Trophoblast cell (in vitro differentiated cells and primary cell): ENCODE measurements at regions not wholly inside any gene's neighbourhood (a gene's known extent, or its start where the extent isn't known, plus 50 kb on each side); places are given as distances from the start of the nearest gene placed in this dataset.
A peak's percentile ranks its signal among the peaks of the same experiment; 100 is the strongest.

ENCODE experiments used
- DNase-seq, 2 donors: peaks; one replicate each; pipeline ENCODE4 v3.0.0-alpha.2; 2016
- H2AFZ ChIP-seq: 2 replicates; pipeline ENCODE4 v1.6.1; 2013; ENCODE audit warnings: low read length, moderate library complexity, mild to moderate bottlenecking; ENCODE audit not compliant: insufficient read depth, poor library complexity
- H2AK5ac ChIP-seq: 2 replicates; pipeline ENCODE4 v1.6.1; 2013; ENCODE audit warnings: mild to moderate bottlenecking, low read length
- H2BK120ac ChIP-seq: 2 replicates; pipeline ENCODE4 v1.6.1; 2013; ENCODE audit warnings: low read length, mild to moderate bottlenecking, moderate library complexity; ENCODE audit not compliant: insufficient read depth, poor library complexity
- H2BK12ac ChIP-seq: 2 replicates; pipeline ENCODE4 v1.6.1; 2013; ENCODE audit warnings: mild to moderate bottlenecking, low read length, moderate library complexity
- H2BK5ac ChIP-seq: 2 replicates; pipeline ENCODE4 v1.6.1; 2013; ENCODE audit warnings: low read length, low read depth, moderate library complexity, mild to moderate bottlenecking; ENCODE audit not compliant: poor library complexity
- H3K14ac ChIP-seq: 2 replicates; pipeline ENCODE4 v1.6.1; 2013; ENCODE audit warnings: mild to moderate bottlenecking, low read length
- H3K18ac ChIP-seq: 2 replicates; pipeline ENCODE4 v1.6.1; 2013; ENCODE audit warnings: mild to moderate bottlenecking, low read length
- H3K23ac ChIP-seq: 2 replicates; pipeline ENCODE4 v1.6.1; 2013; ENCODE audit warnings: low read length
- H3K27ac ChIP-seq: 2 replicates; pipeline ENCODE4 v1.5.1; 2013; ENCODE audit warnings: low read depth, mild to moderate bottlenecking, inconsistent platforms, low read length, moderate library complexity
- H3K27me3 ChIP-seq: 2 replicates; pipeline ENCODE4 v1.6.1; 2013; ENCODE audit warnings: inconsistent platforms, mild to moderate bottlenecking, low read length, moderate library complexity; ENCODE audit not compliant: insufficient read depth
- H3K36me3 ChIP-seq, 2 experiments: 1 replicate in 1 of 2; 2 replicates in 1 of 2; pipeline ENCODE4 v1.6.1; 2013; ENCODE audit warnings: low read length in 2 of 2, mild to moderate bottlenecking in 2 of 2, moderate library complexity in 1 of 2; ENCODE audit not compliant: insufficient read depth in 2 of 2, control insufficient read depth in 1 of 2
- H3K4ac ChIP-seq: 2 replicates; pipeline ENCODE4 v1.6.1; 2013; ENCODE audit warnings: low read depth, mild to moderate bottlenecking, low read length, moderate library complexity
- H3K4me1 ChIP-seq, 2 experiments: 1 replicate in 1 of 2; 2 replicates in 1 of 2; pipeline ENCODE4 v1.6.1; 2013; ENCODE audit warnings: low read length in 2 of 2, mild to moderate bottlenecking in 2 of 2, moderate library complexity in 1 of 2; ENCODE audit not compliant: insufficient read depth in 2 of 2, control insufficient read depth in 1 of 2
- H3K4me2 ChIP-seq: 2 replicates; pipeline ENCODE4 v1.6.1; 2013; ENCODE audit warnings: inconsistent platforms, mild to moderate bottlenecking, low read length, moderate library complexity
- H3K4me3 ChIP-seq: 2 replicates; pipeline ENCODE4 v1.5.1; 2013; ENCODE audit warnings: mild to moderate bottlenecking, low read depth, low read length, inconsistent platforms
- H3K79me1 ChIP-seq: one replicate; pipeline ENCODE4 v1.6.1; 2013; ENCODE audit warnings: low read length
- H3K79me2 ChIP-seq: 2 replicates; pipeline ENCODE4 v1.6.1; 2013; ENCODE audit warnings: low read length, mild to moderate bottlenecking; ENCODE audit not compliant: control insufficient read depth, insufficient read depth, poor library complexity
- H3K9ac ChIP-seq: 2 replicates; pipeline ENCODE4 v1.6.1; 2013; ENCODE audit warnings: mild to moderate bottlenecking, low read length
- H3K9me3 ChIP-seq: 2 replicates; pipeline ENCODE4 v1.6.1; 2013; ENCODE audit warnings: low read depth, mild to moderate bottlenecking, control low read depth, inconsistent platforms, low read length; ENCODE audit not compliant: insufficient read depth
- H4K12ac ChIP-seq: 2 replicates; pipeline ENCODE4 v1.6.1; 2013; ENCODE audit warnings: low read depth, mild to moderate bottlenecking, low read length, moderate library complexity
- H4K8ac ChIP-seq: 2 replicates; pipeline ENCODE4 v1.6.1; 2013; ENCODE audit warnings: low read depth, mild to moderate bottlenecking, low read length, moderate library complexity
- H4K91ac ChIP-seq: one replicate; pipeline ENCODE4 v1.6.1; 2013; ENCODE audit warnings: low read depth, mild to moderate bottlenecking, low read length, moderate library complexity
- WGBS: extraction: QIAGEN DNeasy Blood & Tissue Kit; methylation state at CpG from one replicate; pipeline ENCODE4 v1.1.7; 2013; ENCODE audit warnings: missing lambda C conversion rate; ENCODE audit not compliant: insufficient read length, insufficient coverage; ENCODE audit errors: extremely low coverage; 5-methylcytosine and 5-hydroxymethylcytosine counted together

- Histone ChIP-seq H4K8ac (peak overlapping the region; percentile 2), H3K79me1 (peaks cover 2% of the 10 kb centered on the region), H3K4me1 (peaks cover 3 to 4% of the 10 kb centered on the region in 2 experiments), H3K23ac (no peak overlapping the region), H2BK12ac (no peak overlapping the region), H3K36me3 (no peaks in the 10 kb centered on the region), H3K18ac (no peak overlapping the region), H3K27ac (no peak overlapping the region), H3K4me3 (no peak overlapping the region), H2AFZ (no peak overlapping the region), H4K12ac (no peak overlapping the region), H3K4me2 (no peak overlapping the region), H2BK120ac (no peak overlapping the region), H3K9me3 (no peaks in the 10 kb centered on the region), H4K91ac (no peak overlapping the region), H3K9ac (no peak overlapping the region), H3K14ac (no peak overlapping the region), H3K27me3 (no peaks in the 10 kb centered on the region), H2BK5ac (no peak overlapping the region), H3K4ac (no peak overlapping the region), H2AK5ac (no peak overlapping the region), H3K79me2 (no peaks in the 10 kb centered on the region)
- no CpG with 5 or more reads among the region's 4 CpGs for WGBS
- no peak for DNase-seq
These were observed 568.7 kb downstream of the UQCRFS1 start for GRCh38 chr19:28644169-28644775.

DNA sequence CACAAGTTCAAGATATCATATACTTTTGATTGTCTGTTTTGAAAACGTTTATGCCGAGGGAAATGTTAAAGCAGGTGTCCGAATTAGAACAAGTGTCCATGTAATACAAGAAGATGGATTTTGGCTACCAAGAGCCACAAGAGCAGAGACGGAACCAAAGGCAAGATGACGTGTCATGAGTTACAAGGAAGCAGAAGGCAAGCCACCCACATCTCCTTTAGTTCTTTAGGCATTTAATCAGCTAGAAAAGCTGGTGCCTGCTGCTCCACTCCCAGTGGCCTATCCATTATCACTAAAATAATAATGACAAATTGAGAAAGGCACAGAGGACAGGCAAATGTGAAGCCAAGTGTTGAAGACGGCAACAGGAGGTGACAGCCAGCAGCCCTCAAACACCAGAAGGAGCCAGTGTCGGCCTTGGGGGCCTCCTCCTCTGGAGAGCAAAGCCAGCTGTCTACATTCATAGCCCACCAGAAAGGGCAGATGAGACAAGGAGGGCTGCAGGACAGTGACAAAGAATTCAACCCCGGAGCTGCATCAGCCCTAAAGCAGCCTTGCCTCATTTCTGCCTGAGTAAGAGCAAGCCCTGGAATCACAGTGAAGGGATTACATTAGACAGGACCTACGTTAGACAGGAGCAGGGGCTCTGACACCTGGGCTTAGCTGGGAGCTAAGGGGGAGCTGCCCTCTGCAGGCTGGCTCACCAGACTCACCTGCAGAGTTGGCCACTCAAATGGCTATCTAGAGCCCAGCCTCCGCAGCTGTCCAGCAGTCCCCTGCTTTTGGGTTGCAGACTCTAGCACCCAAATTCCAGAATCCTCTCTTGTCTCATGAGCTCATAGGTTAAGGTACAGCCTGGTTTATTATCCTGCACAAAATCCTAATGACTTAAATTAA is 569.9 kb downstream of the UQCRFS1 start:
- Histone ChIP-seq H2AK5ac (no peak overlapping the region), H2AFZ (no peak overlapping the region), H2BK120ac (no peak overlapping the region), H2BK5ac (no peak overlapping the region), H3K79me2 (no peaks in the 10 kb centered on the region), H4K91ac (no peak overlapping the region), H2BK12ac (no peak overlapping the region), H3K23ac (no peak overlapping the region), H3K9ac (no peak overlapping the region), H4K8ac (no peak overlapping the region), H3K36me3 (no peaks in the 10 kb centered on the region), H3K4me1 (peaks cover 3 to 4% of the 10 kb centered on the region in 2 experiments), H3K27me3 (no peaks in the 10 kb centered on the region), H3K4me3 (no peak overlapping the region), H4K12ac (no peak overlapping the region), H3K4ac (no peak overlapping the region), H3K18ac (no peak overlapping the region), H3K27ac (no peak overlapping the region), H3K9me3 (no peaks in the 10 kb centered on the region), H3K79me1 (peaks cover 2% of the 10 kb centered on the region), H3K4me2 (no peak overlapping the region), H3K14ac (no peak overlapping the region)
- WGBS: no CpG with 5 or more reads among the region's 10 CpGs
- no peak for DNase-seq

DNA sequence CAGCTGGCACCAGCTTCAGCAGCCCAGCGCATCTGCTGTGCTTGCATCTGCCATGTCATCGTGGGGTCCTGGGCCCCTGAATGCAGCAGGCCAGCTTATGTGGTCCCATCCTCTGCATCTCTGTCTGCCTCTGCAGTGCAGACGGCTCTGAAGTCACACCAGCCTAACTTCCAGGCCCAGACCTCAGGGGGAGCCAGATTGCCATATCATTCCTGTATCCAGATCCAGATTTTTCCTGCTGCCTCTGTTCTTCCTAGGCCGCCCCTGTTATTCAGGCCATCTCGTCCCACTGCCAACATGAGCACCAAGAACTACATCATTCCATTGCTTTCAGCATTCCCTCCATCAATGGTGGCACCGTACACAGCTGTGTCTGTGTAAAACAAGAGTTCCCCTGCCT is 571.6 kb downstream of the UQCRFS1 start:
- no peak overlapping the region for H4K91ac ChIP-seq
- H3K4me2 ChIP-seq: no peak overlapping the region
- no peak overlapping the region for H3K4me3 ChIP-seq
- no peak overlapping the region for H2BK120ac ChIP-seq
- H3K4me1 ChIP-seq: peaks cover 3 to 4% of the 10 kb centered on the region in 2 experiments
- H3K18ac ChIP-seq: no peak overlapping the region
- H3K27ac ChIP-seq: no peak overlapping the region
- no peak for DNase-seq
- H3K4ac ChIP-seq: no peak overlapping the region
- no CpG with 5 or more reads among the region's 6 CpGs for WGBS
- H2BK5ac ChIP-seq: no peak overlapping the region
- no peaks in the 10 kb centered on the region for H3K36me3 ChIP-seq
- H4K8ac ChIP-seq: peak overlapping the region; percentile 13
- peaks cover 2% of the 10 kb centered on the region for H3K79me1 ChIP-seq
- no peaks in the 10 kb centered on the region for H3K79me2 ChIP-seq
- no peak overlapping the region for H2AFZ ChIP-seq
- H4K12ac ChIP-seq: no peak overlapping the region
- H3K14ac ChIP-seq: no peak overlapping the region
- H3K27me3 ChIP-seq: no peaks in the 10 kb centered on the region
- no peak overlapping the region for H3K9ac ChIP-seq
- H2BK12ac ChIP-seq: no peak overlapping the region
- H2AK5ac ChIP-seq: no peak overlapping the region
- no peak overlapping the region for H3K23ac ChIP-seq
- no peaks in the 10 kb centered on the region for H3K9me3 ChIP-seq

GRCh38 chr19:28640506-28640905 is 572.4 kb downstream of the UQCRFS1 start:
- peaks cover 0 to 2% of the 10 kb centered on the region in 2 experiments for H3K36me3 ChIP-seq
- peak overlapping the region; percentile 55 for H2BK120ac ChIP-seq
- H2AK5ac ChIP-seq: no peak overlapping the region
- no CpG with 5 or more reads among the region's 4 CpGs for WGBS
- H3K27me3 ChIP-seq: no peaks in the 10 kb centered on the region
- peaks cover 3 to 4% of the 10 kb centered on the region in 2 experiments for H3K4me1 ChIP-seq
- no peak overlapping the region for H3K23ac ChIP-seq
- H3K79me2 ChIP-seq: no peaks in the 10 kb centered on the region
- no peak for DNase-seq
- H3K27ac ChIP-seq: peak overlapping the region; percentile 52
- no peak overlapping the region for H2BK12ac ChIP-seq
- H3K9ac ChIP-seq: no peak overlapping the region
- no peak overlapping the region for H3K4me2 ChIP-seq
- H2BK5ac ChIP-seq: peak overlapping the region; percentile 1
- H3K79me1 ChIP-seq: peaks cover 2% of the 10 kb centered on the region
- H4K12ac ChIP-seq: peak overlapping the region; percentile 22
- peak overlapping the region; percentile 3 for H3K18ac ChIP-seq
- no peaks in the 10 kb centered on the region for H3K9me3 ChIP-seq
- peak overlapping the region; percentile 33 for H4K8ac ChIP-seq
- H4K91ac ChIP-seq: peak overlapping the region; percentile 55
- H3K4me3 ChIP-seq: no peak overlapping the region
- no peak overlapping the region for H3K4ac ChIP-seq
- H3K14ac ChIP-seq: peak overlapping the region; percentile 21
- peak overlapping the region; percentile 30 for H2AFZ ChIP-seq
